NCI-H146 treated with DMSO at 0.1 percent for 48 hours (cell line): ENCODE measurements at regions not wholly inside any gene's neighbourhood (a gene's known extent, or its start where the extent isn't known, plus 50 kb on each side); places are given as distances from the start of the nearest gene placed in this dataset.

Source experiments
- DNase-seq: peaks from one replicate; lab custom pipeline; 2025; ENCODE audit not compliant: unreplicated experiment; lab: John Stamatoyannopoulos, UW

DNA sequence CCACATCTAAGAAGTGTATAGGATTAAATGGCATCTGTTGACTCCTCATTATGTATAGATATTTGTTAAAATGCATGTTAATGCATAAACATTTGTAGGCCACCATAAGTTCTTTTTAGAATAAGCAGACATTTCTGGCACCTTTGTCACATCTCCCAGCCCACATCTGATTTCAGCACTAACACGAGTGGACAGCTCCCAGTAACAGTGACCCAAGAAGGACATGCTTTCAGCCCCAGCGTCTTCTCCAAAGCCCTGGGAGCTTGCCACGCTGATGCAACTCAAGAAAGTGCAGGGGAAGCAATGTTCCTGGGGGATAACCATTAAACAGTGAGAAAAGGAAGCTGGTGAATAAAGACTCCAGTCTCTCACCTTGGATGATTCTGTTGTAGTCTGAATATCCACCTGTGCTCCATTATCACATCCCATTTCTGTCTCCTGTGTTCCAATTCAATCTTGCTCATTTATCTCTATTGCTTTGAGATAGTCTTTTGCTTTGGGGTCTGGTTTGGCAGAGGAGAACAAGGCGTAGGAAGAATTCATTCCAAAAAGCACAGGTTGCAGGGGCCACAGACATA, 182.6 kb upstream of the THSD7B start:
- DNase-seq: no peak

DNA sequence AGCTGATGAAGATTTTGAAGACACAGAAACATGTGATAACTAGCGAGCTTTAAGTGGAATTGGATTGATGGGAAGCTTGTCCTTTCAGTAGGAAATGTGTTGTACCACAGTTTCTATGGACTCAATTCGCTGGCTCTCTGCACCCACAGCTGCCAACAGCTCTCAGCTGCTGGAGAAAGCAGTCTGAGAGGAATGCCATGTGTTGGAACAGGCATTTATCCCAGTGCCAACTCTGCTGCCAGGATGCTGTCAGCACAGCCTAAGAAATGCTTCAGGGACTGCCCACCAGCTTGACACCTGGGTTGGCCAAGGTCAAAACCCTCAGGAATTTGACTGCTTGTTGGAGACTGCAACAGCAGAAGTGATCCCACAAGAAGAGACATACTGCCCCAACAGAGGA, 193.0 kb upstream of the THSD7B start:
- no peak for DNase-seq

DNA sequence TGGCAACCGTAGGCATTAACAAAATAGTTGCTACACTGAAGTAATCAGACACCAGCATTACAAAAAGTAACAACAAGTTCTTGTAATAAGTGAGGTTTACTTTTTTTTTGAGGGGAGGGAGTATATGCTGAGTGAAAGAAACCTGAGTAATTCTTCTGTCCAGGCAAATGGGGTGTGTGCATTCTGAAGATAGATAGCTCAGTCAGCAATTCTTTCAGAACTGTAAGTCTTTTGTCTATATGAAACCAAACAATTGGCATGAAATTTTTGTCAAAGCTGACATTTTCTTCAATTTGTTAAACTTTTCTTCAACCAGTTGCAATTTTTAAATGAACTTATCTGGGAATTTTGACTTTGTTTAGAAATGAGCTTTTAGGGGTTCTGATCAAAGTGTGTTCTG, 208.1 kb upstream of the THSD7B start:
- no peak for DNase-seq

DNA sequence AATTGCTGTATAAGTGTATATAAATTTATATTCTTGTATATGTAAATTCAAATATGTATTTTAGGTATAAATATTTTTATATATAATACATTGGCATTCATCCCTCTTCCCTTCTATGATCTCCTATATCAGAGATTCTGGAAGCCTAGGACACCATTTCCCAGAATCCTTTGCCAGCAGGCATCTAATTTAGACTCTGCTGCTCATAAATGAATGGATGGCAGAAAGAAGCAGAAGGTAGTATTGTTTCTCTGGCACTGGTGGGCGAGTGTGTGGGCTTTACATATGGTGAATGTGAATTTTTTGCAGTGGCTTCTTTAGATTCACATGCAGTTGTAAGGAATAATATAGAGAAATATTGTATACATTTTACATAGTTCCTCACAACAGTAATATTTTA, 215.2 kb upstream of the THSD7B start:
- no peak for DNase-seq

DNA sequence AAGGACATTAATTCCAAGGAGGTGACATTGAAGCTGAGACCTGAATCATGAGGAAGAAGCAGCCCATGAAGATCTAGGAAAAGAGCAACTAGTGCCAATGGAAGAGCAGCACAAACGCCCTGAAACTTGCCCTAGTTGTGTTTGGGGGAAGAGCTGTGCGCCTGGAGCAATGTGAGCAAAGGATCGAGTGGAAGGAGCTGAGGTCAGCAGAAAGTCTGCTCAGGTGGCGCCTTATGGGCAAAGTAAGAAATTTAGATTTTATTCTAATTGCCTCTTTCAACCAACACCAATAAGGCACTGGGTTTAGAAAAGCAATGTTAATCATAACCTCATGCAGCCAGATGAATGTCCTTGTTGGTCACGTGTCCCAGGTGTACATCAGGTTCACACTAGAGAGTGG, 226.0 kb upstream of the THSD7B start:
- no peak for DNase-seq

DNA sequence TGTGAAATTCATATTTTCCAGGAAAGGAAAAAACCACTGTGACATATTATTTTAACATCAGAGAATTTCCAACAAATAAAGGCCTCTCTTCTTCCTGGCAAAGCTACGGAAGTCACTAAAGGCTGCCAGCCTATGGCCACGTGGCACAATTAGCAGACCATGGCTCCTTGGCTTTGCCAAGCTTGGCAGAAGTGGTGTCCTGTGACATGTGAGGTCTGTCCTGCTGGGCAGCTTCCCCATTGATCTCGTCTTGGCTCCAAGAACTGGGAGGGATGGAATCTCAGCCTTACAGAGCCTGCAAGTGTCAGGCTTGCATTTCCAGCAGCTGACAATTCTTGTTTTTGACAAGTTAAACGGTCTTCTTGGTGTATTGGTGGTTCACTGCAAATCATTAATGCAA, 226.9 kb upstream of the THSD7B start:
- no peak for DNase-seq

DNA sequence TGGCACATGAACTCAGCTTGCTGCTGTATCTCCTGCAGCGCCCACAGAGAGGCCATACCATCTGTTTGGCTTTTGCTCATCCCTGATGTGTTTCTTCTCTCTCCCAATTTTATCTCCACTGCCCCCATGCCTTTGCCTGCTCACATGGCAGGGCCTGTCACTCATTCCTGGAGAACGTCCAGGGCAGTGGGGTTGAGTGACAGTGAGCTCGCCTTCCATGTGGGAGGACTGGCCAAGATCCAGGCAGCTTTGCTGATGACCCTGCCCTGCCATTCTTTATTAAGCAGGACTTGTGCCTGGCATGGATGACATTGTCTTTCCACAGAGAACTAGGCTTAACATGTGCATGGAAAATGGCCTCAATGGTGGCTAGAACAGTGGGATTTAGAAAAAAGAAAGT, 230.5 kb upstream of the THSD7B start:
- DNase-seq: no peak

DNA sequence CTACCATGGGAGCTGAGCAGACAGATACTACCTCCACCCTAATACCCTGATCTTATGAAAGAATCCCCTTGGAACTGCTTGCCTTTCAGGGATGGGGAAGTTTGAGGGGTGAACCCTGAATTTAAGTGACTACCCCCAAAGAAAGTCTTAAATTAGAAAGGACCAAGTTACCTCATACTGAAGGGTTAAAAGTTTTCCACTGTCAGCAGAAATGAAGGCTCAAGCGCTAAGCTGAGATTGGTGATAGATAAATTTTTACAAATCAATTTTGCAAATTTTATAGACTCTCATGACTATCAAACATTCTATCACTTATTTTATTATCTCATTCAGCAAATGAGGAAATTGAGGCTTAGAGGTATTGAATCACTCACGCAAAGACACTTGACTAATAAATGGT, 233.2 kb upstream of the THSD7B start:
- DNase-seq: no peak

DNA sequence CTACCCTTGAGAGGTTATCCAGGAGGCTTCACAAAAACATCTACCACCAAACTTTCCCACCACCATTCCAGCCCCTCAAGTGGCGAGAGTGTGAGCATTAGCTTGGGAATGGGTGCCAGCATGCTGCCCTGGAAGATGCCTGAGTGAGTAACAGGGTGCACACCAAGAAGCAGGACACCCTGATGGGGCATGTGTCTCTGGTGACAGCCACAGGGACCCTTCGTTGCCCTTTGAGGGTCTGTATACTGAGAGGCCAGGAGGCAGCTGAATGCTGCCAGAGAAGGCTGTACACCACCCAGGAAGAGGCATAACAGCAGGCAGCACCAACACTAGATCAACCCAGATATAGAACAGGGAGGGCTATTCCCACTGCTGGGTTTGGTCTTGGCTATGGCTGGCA, 233.6 kb upstream of the THSD7B start:
- no peak for DNase-seq

DNA sequence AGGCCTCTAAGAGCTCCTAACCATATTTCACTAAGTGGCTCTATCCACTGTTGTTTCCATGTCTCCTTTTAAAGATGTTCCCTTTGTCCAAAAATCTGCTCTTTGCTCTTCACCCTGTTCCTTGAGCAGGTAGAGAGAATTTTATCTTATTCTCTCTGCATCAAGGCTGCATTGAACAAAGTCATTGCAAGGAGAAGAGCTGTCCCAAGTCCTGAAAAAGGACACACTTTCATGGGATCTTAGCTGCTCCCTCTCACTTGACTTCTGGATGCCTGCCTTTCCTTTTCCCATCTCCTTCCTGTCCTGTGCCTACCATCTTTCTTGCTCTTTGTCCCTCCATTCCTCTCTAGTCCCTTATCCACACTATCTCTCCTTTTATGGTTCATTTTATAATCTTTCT, 235.2 kb upstream of the THSD7B start:
- DNase-seq: no peak

DNA sequence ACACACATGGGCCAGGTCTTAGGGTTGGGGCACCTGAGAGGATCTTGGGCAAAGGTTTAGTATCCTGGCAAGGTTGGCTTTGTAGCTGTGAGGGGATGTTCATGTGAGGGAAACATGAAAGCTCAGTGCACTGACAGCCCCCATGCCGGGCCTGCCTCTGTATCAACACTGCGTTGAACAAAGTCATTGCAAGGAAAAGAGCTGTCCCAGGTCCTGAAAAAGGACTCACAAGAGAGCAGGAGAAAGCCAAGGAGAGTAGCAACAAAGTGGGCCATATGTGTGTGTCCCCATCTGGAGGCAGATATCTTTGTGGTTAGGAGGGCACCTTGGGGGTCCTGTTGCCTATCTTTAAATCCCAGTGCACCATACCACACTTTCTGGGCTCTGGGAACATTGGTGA, 237.8 kb upstream of the THSD7B start:
- DNase-seq: no peak

DNA sequence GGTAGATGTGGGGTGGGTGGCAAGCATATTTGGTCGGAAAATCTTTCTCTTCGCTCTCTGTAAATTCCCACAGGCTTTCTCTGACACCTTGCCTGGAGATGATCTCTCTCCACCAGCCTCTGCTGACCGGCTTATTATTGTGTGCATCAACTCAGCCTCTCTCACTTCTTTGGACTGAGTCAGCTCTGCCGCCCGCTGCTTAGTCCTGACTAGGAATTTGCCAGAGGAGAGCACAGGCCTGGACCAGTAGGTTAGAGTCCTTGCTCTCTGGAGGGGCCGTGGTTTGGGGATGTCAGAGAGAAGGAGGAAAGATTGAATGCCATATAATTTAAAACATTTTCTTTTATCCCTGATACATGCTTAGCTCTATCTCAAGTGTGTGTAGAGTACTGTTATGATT, 242.6 kb upstream of the THSD7B start:
- DNase-seq: no peak

DNA sequence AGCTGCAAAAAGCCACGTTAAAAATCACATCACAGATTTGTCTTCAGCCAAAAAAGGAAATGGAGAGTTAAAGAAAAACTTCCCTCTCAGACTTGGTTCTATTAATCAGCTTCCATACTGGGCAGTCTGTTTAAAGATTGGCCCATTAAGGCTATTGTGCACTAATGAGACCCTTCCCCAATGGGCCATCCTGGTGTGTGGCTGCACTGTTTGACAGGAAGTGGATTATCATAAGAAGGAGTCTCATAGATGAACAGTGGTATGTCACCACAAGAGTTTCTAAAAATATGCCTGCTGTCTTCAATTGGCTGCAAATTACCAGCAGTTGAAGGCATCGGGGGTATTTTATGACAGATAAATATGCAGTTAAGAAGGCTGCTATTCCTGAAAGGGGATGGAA, 247.6 kb upstream of the THSD7B start:
- no peak for DNase-seq

DNA sequence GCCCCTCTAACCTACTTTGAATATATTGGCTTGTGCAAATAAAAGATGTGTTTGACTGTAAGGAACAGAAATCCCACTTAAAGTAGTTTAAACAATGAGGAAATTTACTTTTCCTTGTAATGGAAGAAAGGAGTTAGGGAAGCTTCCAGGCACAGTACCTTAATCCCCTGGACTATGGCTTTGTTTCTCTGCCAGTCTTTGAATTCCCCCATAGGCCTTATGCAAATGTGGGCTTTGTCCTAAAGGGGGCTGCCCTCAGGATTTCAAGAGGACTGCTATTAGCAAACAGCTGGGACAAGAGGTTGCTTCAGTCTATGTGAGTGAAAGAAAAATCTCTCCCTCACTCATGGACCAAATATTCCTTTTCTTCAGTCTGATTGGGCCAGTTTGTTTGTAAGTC, 255.1 kb upstream of the THSD7B start:
- no peak for DNase-seq

DNA sequence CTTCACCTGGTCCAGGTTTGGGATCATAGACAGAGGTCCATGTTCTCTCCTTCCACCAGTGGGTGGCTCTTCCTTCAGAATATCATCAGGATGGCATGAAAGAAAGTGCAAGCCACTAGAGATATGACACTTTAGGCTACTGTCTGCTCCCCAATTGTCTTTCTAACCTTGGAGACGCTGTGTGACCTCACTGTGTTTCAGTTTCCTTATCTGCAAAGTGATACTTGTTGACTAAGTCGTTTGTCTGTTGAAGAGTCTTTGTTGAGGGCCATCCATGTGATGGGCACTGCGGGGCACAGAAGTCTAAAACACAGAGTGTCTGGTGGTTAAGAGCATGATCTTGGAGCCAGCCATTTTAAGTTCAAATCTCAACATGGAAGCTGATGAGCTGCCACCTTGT, 259.9 kb upstream of the THSD7B start:
- DNase-seq: no peak

DNA sequence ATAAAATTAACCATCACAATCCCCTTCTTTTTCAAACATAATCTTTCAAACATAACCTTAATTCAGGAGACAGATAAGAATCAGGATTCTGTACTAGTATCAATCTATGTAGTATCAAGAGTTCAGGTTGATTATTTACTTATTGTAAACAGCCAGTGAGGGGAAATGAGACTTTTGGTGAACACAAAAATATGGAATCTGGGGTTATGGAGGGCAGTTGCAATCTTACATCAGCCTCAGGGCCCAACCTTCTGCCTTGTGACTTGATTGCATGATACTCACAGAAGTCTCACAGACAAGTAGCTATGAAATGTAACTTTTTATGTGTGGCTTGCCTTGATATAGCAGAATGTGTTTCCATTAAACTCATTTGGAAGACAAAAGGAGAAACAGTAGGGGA, 262.7 kb upstream of the THSD7B start:
- DNase-seq: no peak

DNA sequence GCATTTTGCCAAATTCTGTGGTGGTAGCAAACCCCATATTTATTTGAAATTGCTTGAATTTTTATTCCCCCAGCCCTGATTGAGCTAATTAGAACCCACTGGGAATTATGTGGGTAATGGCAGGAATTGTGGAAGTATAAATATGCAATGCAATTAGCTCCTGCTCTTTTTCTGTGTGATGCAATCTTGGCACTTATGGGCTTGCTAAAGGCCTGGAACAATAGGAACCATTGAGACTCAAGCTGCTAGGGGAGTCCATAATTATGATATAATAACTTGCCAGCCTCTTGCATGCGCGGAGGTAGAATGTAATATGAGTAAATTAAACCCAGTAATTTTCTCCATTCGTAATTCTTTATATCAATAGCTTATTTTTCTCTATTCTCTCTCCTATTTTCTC, 267.6 kb upstream of the THSD7B start:
- peak; percentile 52 for DNase-seq

DNA sequence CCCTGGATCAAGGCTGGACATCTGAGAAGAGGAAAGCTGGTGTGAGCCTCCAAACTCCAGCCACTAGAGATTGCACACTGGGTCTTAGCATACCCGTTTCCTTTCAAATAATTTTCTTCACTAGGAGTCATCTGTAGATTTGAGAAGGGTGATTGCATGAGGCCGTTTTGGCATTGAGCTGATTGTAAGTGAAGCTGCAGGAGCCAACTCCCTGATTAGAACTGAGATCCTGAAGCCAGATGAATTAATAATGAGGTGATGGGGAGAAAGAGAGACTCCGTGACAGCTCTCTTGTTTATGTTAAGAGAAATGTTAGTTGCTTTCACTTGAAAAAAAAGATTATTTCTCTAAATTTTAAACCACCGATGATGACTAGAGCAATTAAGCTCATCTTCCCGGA, 268.4 kb upstream of the THSD7B start:
- DNase-seq: no peak

DNA sequence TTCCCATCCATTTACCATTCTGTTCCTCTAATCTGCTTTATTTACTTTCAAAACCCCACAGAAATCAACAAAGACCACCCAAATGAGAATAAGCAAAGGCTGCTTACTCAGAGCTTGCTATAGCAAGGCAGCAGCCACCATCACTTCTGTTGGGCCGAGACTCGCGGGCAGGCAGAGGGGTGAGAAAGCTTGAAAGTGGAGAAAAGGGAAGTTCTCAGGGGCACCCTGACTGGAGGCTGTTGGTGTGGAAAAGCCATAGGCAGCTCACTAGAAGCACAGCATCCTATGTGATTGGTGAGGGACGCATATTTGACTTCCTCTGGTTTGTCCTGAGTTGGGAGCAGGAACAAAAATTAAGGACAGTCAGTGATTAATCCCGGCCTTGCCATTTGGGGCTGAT, 269.7 kb upstream of the THSD7B start:
- no peak for DNase-seq

DNA sequence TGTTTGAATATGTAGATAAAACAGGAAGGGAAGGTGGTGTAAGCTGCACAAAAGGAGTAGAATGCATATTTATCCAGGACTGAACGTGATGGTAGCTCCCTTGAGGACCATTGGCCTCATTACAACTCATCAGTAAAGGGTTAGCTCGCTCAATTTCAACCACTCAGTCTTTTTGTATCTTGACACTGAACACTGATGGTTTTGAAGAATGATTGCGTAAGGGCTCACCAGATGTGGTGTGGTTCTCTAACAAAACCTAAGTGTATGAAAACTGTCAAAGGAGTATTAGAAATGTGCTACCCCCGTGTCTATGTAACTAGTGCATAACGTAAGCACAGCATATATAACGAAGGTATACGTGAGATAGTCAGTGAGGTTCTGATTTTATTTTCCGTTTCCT, 272.4 kb upstream of the THSD7B start:
- no peak for DNase-seq

DNA sequence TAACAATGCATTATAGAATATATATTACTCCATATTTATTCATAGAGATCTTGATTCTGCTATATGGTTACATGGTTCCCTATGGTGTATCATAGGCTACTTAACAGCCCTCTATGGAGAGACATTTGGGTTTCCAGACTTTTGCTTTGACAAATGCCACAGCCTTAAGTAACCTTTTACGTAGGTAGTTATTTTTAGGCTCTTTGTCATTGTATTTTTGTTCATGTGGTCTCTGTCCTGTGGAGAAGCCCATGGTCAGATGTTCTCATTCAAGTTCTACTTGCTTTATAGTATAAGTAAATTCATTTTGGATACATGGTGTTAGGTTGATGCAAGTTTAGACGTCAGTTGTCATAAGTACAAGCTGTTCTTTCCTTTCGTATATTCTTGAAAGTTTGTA, 275.2 kb upstream of the THSD7B start:
- DNase-seq: no peak

DNA sequence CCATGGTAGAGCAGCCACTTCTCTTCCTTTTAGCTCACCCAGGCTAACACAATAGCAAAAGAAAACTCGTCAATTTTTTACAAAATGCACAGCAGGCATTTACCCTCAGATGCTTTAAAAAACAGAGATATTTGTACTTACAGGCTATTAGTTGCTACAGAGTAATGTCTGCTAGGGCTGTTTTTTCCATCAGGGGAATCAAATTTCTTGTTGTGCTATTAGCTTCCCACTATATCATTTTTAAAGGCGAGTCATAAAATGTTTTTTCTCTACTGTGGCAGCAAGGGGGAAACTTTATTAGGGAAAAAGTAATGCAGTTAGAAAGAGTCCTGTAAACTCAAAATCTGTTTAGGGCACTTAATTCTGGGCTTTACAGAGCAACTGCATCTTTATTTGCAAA, 277.9 kb upstream of the THSD7B start:
- no peak for DNase-seq

DNA sequence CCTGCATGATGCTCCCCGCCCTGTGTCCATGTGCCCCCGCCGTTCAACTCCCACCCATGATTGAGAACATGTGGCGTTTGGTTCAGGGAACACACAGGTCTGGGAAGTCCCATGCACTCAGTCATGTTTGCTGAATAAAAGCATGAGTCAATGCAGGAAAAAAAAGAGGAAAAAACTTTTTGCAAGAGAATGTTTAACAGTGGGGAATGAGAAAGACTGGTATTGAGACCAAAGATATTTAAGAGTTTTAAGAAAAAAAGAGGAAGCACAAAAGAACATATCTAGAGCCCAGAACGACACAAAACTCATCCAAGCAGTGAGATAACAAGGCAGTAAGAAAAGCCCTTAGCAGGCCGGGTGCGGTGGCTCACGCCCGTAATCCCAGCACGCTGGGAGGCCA, 279.2 kb upstream of the THSD7B start:
- DNase-seq: no peak

DNA sequence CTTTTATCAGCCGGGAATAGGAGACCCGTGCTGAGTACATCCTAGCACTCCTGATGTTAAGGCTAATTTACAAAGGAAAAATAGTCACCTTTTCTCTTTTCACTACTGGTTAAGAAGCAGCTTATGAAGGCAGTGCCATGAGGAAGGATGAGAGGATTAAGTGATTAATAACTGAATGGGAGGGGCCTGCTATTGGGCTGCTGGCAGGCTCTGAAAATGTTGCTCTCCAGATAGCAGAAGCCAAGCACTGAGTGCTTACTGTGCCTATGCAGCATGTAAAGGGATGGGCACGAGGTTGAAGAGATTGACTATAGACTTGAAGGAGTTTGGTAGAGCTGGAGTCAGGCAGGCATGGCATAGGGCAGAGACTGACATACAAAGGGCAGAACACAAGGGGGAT, 282.4 kb upstream of the THSD7B start:
- no peak for DNase-seq
